ENCODE measurements at regions not wholly inside any gene's neighbourhood (a gene's known extent, or its start where the extent isn't known, plus 50 kb on each side); places are given as distances from the start of the nearest gene placed in this dataset.

- TF ChIP-seq, protein P1, sequence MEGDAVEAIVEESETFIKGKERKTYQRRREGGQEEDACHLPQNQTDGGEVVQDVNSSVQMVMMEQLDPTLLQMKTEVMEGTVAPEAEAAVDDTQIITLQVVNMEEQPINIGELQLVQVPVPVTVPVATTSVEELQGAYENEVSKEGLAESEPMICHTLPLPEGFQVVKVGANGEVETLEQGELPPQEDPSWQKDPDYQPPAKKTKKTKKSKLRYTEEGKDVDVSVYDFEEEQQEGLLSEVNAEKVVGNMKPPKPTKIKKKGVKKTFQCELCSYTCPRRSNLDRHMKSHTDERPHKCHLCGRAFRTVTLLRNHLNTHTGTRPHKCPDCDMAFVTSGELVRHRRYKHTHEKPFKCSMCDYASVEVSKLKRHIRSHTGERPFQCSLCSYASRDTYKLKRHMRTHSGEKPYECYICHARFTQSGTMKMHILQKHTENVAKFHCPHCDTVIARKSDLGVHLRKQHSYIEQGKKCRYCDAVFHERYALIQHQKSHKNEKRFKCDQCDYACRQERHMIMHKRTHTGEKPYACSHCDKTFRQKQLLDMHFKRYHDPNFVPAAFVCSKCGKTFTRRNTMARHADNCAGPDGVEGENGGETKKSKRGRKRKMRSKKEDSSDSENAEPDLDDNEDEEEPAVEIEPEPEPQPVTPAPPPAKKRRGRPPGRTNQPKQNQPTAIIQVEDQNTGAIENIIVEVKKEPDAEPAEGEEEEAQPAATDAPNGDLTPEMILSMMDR (IDR thresholded peaks at IDR 0.05; ENCODE audit: low read depth, low read length) = no peak
- TF ChIP-seq POLR2A (IDR thresholded peaks at IDR 0.05; ENCODE audit: extremely low read depth, insufficient read length) = no peak
These were observed 84.0 kb upstream of the TLE3 start for GRCh38 chr15:70181626-70182255.
